H1 (cell line): ENCODE measurements at regions not wholly inside any gene's neighbourhood (a gene's known extent, or its start where the extent isn't known, plus 50 kb on each side); places are given as distances from the start of the nearest gene placed in this dataset.

Experiments used
- CHD2 ChIP-seq: IDR thresholded peaks from 2 replicates; pipeline ENCODE4 v1.6.1; 2012; ENCODE audit warnings: low read length, improper control_type of control experiment
- E2F6 ChIP-seq: IDR thresholded peaks from 2 replicates; pipeline ENCODE4 v1.6.1; 2012; ENCODE audit warnings: inconsistent platforms
- EGR1 ChIP-seq: IDR thresholded peaks from 2 replicates; pipeline ENCODE4 v1.6.1; 2011; ENCODE audit warnings: low read depth, low read length, borderline replicate concordance
- EP300 ChIP-seq, 2 experiments: IDR thresholded peaks; 1 replicate in 1 of 2; 2 replicates in 1 of 2; pipeline ENCODE4 v1.6.1; 2011 to 2012; ENCODE audit warnings: low read depth in 2 of 2, low read length in 2 of 2, mild to moderate bottlenecking in 2 of 2, borderline replicate concordance in 1 of 2, inconsistent platforms in 1 of 2, moderate library complexity in 1 of 2
- EZH2 ChIP-seq: fragments of 200-600 bp; sonication (generic); IDR thresholded peaks from 2 replicates; pipeline ENCODE4 v1.7.1; 2012; ENCODE audit warnings: low read depth, mild to moderate bottlenecking, moderate library complexity, low read length, inconsistent platforms; ENCODE audit not compliant: severe bottlenecking
- HDAC2 ChIP-seq, 2 experiments: fragments of 300-600 bp in 1 of 2; sonication (generic) in 1 of 2; IDR thresholded peaks; 2 replicates each; pipeline ENCODE4 v1.6.1; 2011 to 2012; ENCODE audit warnings: low read depth in 2 of 2, low read length in 2 of 2, mild to moderate bottlenecking in 2 of 2, moderate library complexity in 2 of 2, borderline replicate concordance in 1 of 2, inconsistent platforms in 1 of 2
- KDM1A ChIP-seq: fragments of 200-600, 300-600 bp; sonication (generic); IDR thresholded peaks from 2 replicates; pipeline ENCODE4 v1.7.1; 2016; ENCODE audit warnings: mild to moderate bottlenecking, low read length, borderline replicate concordance
- RAD21 ChIP-seq, 2 experiments: IDR thresholded peaks in 1 of 2; conservative IDR thresholded peaks in 1 of 2; 2 replicates each; pipeline ENCODE4 v1.6.1; 2011; ENCODE audit warnings: low read depth in 2 of 2, low read length in 2 of 2, improper control_type of control experiment in 1 of 2, inconsistent platforms in 1 of 2, mild to moderate bottlenecking in 1 of 2, moderate library complexity in 1 of 2
- SP1 ChIP-seq: IDR thresholded peaks from 2 replicates; pipeline ENCODE4 v1.6.1; 2011; ENCODE audit warnings: low read depth, low read length
- YY1 ChIP-seq: IDR thresholded peaks from 2 replicates; pipeline ENCODE4 v1.6.1; 2011; ENCODE audit warnings: low read depth, mild to moderate bottlenecking, low read length

- TF ChIP-seq E2F6 = no peak
- no peak for TF ChIP-seq EZH2
- TF ChIP-seq KDM1A = no peak
- no peak for TF ChIP-seq EGR1
- no peak for TF ChIP-seq SP1
- TF ChIP-seq HDAC2 (IDR thresholded peaks at IDR 0.05; ENCODE audit: borderline replicate concordance in 1 of 2, low read depth in 2 of 2, low read length in 2 of 2) = no peak
- no peak for TF ChIP-seq EP300 (IDR thresholded peaks at IDR 0.05; ENCODE audit: borderline replicate concordance in 1 of 2, low read depth in 2 of 2, low read length in 2 of 2)
- no peak for TF ChIP-seq YY1
- no peak for TF ChIP-seq CHD2
- no peak for TF ChIP-seq RAD21 (IDR thresholded peaks at IDR 0.05 in 1 of 2, conservative IDR thresholded peaks at IDR 0.05 in 1 of 2; ENCODE audit: low read depth in 2 of 2, low read length in 2 of 2)
Observed at GRCh38 chr2:7437716-7438632, 520.8 kb downstream of the RNF144A start (continued).
